ENCODE measurements at regions not wholly inside any gene's neighbourhood (a gene's known extent, or its start where the extent isn't known, plus 50 kb on each side); places are given as distances from the start of the nearest gene placed in this dataset.

- TF ChIP-seq FOS (IDR thresholded peaks at IDR 0.05; ENCODE audit: borderline replicate concordance, insufficient read depth, low read length) (no peak), POLR2A (IDR thresholded peaks at IDR 0.05; ENCODE audit: low read depth, low read length) (no peak), EZH2 (IDR thresholded peaks at IDR 0.05; ENCODE audit: borderline replicate concordance, low read depth, low read length, severe bottlenecking) (no peak), GATA2 (IDR thresholded peaks at IDR 0.05; ENCODE audit: insufficient read depth, insufficient read length, low read depth, low read length) (no peak), JUN (IDR thresholded peaks at IDR 0.05; ENCODE audit: borderline replicate concordance, insufficient read depth, insufficient read length, low read depth) (no peak), POLR2AphosphoS5 (IDR thresholded peaks at IDR 0.05; ENCODE audit: insufficient read depth, low read depth, low read length) (no peak), MYC (IDR thresholded peaks at IDR 0.05; ENCODE audit: low read depth, low read length) (no peak)
Measured at GRCh38 chr3:124313621-124314020, 321.7 kb upstream of the ROPN1 start.

GRCh38 chr3:124315215-124316033, 323.5 kb upstream of the ROPN1 start:
- H3K4me2 ChIP-seq (ENCODE audit: insufficient read depth, low read length) = no peak overlapping the region
- CTCF ChIA-PET = interaction anchor here (0.9 to 1.2 kb wide), 2 partner anchors 28 to 36 kb away, joined by 3 read pairs; no protein-coding TSS in a partner anchor
- DNase-seq (ENCODE audit: low read depth, low spot score) = peak; percentile 8

More at GRCh38 chr3:124313621-124314020, 321.7 kb upstream of the ROPN1 start:
- H2AFZ ChIP-seq (ENCODE audit: low read depth, low read length) = no peak overlapping the region
- DNase-seq (ENCODE audit: low read depth, low spot score) (no peak), FAIRE-seq (no peak)
- no peaks in the 10 kb centered on the region for H3K27me3 ChIP-seq (ENCODE audit: control insufficient read depth in 2 of 2, insufficient read depth in 2 of 2, low read length in 2 of 2)
- no peaks in the 10 kb centered on the region for H3K36me3 ChIP-seq (ENCODE audit: control insufficient read depth in 2 of 2, extremely low read depth in 1 of 2, insufficient read depth in 2 of 2, low read length in 2 of 2)
- no peak overlapping the region for H3K27ac ChIP-seq (ENCODE audit: insufficient read depth, low read depth, low read length)
- no peaks in the 10 kb centered on the region for H3K4me1 ChIP-seq (ENCODE audit: control insufficient read depth, extremely low read depth, insufficient read depth, low read length)
- H3K9me1 ChIP-seq (replicated peaks; ENCODE audit: control insufficient read depth, extremely low read depth, insufficient read depth, low read length) = no peaks in the 10 kb centered on the region
- H3K9ac ChIP-seq (replicated peaks; ENCODE audit: extremely low read depth, insufficient read depth, low read length) = no peak overlapping the region
- H3K4me2 ChIP-seq (ENCODE audit: insufficient read depth, low read length) = no peak overlapping the region
- H4K20me1 ChIP-seq (replicated peaks; ENCODE audit: control insufficient read depth, extremely low read depth, insufficient read depth, low read length) = no peaks in the 10 kb centered on the region
- intact Hi-C loops (cut with micrococcal nuclease) (no loop called here), dilution Hi-C loops (cut with MboI; ENCODE audit: extremely low pct_ligation_motif_present, low sequenced_read_pairs) (no loop called here)
- no peak overlapping the region for H3K4me3 ChIP-seq (replicated peaks in 1 of 3; ENCODE audit: insufficient read depth in 1 of 3, low read depth in 1 of 3, low read length in 3 of 3)
- CTCF ChIA-PET = interaction anchor here (1.3 kb wide), 1 partner anchor 38 kb away, joined by 4 read pairs; no protein-coding TSS in a partner anchor
- no peaks in the 10 kb centered on the region for H3K79me2 ChIP-seq (ENCODE audit: control insufficient read depth, insufficient read depth, low read length)
- POLR2A ChIA-PET = no interaction called here
- BruUV-seq (replicated peaks) = no TSS peak
- no peaks in the 10 kb centered on the region for H3K9me3 ChIP-seq (replicated peaks; ENCODE audit: control insufficient read depth, insufficient read depth, low read length)

More at GRCh38 chr3:124315215-124316033, 323.5 kb upstream of the ROPN1 start:
- dilution Hi-C loops (cut with MboI; ENCODE audit: extremely low pct_ligation_motif_present, low sequenced_read_pairs) = no loop called here
- Histone ChIP-seq H3K9me3 (replicated peaks; ENCODE audit: control insufficient read depth, insufficient read depth, low read length) (no peaks in the 10 kb centered on the region), H3K4me1 (ENCODE audit: control insufficient read depth, extremely low read depth, insufficient read depth, low read length) (no peaks in the 10 kb centered on the region), H3K4me3 (replicated peaks in 1 of 3; ENCODE audit: insufficient read depth in 1 of 3, low read depth in 1 of 3, low read length in 3 of 3) (no peak overlapping the region), H4K20me1 (replicated peaks; ENCODE audit: control insufficient read depth, extremely low read depth, insufficient read depth, low read length) (no peaks in the 10 kb centered on the region), H3K36me3 (ENCODE audit: control insufficient read depth in 2 of 2, extremely low read depth in 1 of 2, insufficient read depth in 2 of 2, low read length in 2 of 2) (no peaks in the 10 kb centered on the region), H2AFZ (ENCODE audit: low read depth, low read length) (no peak overlapping the region), H3K9ac (replicated peaks; ENCODE audit: extremely low read depth, insufficient read depth, low read length) (no peak overlapping the region), H3K27me3 (ENCODE audit: control insufficient read depth in 2 of 2, insufficient read depth in 2 of 2, low read length in 2 of 2) (peaks cover 0 to under 1% of the 10 kb centered on the region in 2 experiments), H3K9me1 (replicated peaks; ENCODE audit: control insufficient read depth, extremely low read depth, insufficient read depth, low read length) (no peaks in the 10 kb centered on the region), H3K79me2 (ENCODE audit: control insufficient read depth, insufficient read depth, low read length) (no peaks in the 10 kb centered on the region), H3K27ac (ENCODE audit: insufficient read depth, low read depth, low read length) (no peak overlapping the region)
- no peak for FAIRE-seq
- POLR2A ChIA-PET = no interaction called here
- intact Hi-C loops (cut with micrococcal nuclease) = no loop called here
- no peak for TF ChIP-seq CTCF (IDR thresholded peaks at IDR 0.05; ENCODE audit: extremely low read depth in 1 of 2, insufficient read depth in 1 of 2, low read depth in 1 of 2, low read length in 2 of 2)
- TF ChIP-seq POLR2AphosphoS5 (IDR thresholded peaks at IDR 0.05; ENCODE audit: insufficient read depth, low read depth, low read length) = no peak
- no peak for TF ChIP-seq MAX (IDR thresholded peaks at IDR 0.05; ENCODE audit: insufficient read depth, insufficient read length)
- TF ChIP-seq JUN (IDR thresholded peaks at IDR 0.05; ENCODE audit: borderline replicate concordance, insufficient read depth, insufficient read length, low read depth) = peak; percentile 19
- TF ChIP-seq EZH2 (IDR thresholded peaks at IDR 0.05; ENCODE audit: borderline replicate concordance, low read depth, low read length, severe bottlenecking) = no peak
- TF ChIP-seq FOS (IDR thresholded peaks at IDR 0.05; ENCODE audit: borderline replicate concordance, insufficient read depth, low read length) = peak; percentile 75
- no peak for TF ChIP-seq GATA2 (IDR thresholded peaks at IDR 0.05; ENCODE audit: insufficient read depth, insufficient read length, low read depth, low read length)
- no peak for TF ChIP-seq POLR2A (IDR thresholded peaks at IDR 0.05; ENCODE audit: low read depth, low read length)
- no peak for TF ChIP-seq MYC (IDR thresholded peaks at IDR 0.05; ENCODE audit: low read depth, low read length)
- no TSS peak for BruUV-seq (replicated peaks)
